GM12891 (cell line): ENCODE measurements at regions not wholly inside any gene's neighbourhood (a gene's known extent, or its start where the extent isn't known, plus 50 kb on each side); places are given as distances from the start of the nearest gene placed in this dataset.
A peak's percentile ranks its signal among the peaks of the same experiment; 100 is the strongest.

ENCODE experiments used
- DNase-seq: peaks from one replicate; pipeline ENCODE4 v3.0.0; 2011; ENCODE audit warnings: low spot score; ENCODE audit not compliant: insufficient read length
- FAIRE-seq: peaks from 2 replicates; lab custom pipeline; 2011; peaks lifted over from hg19 to GRCh38; lab: Jason Lieb, UNC
- PAX5 ChIP-seq: IDR thresholded peaks from 2 replicates; pipeline ENCODE4 v1.6.1; 2011; ENCODE audit warnings: low read length, moderate library complexity, mild to moderate bottlenecking; ENCODE audit not compliant: insufficient read depth, severe bottlenecking
- POLR2A ChIP-seq: IDR thresholded peaks from 2 replicates; pipeline ENCODE4 v1.6.1; 2011; ENCODE audit warnings: low read depth, low read length, control low read depth
- POLR2AphosphoS5 ChIP-seq: IDR thresholded peaks from 2 replicates; pipeline ENCODE4 v1.6.1; 2011; ENCODE audit warnings: low read depth, low read length, control low read depth
- POU2F2 ChIP-seq: IDR thresholded peaks from 2 replicates; pipeline ENCODE4 v1.6.1; 2011; ENCODE audit warnings: low read depth, mild to moderate bottlenecking, control low read depth, low read length, moderate library complexity
- SPI1 ChIP-seq: IDR thresholded peaks from 2 replicates; pipeline ENCODE4 v1.6.1; 2011; ENCODE audit warnings: low read depth, low read length, control low read depth
- TAF1 ChIP-seq: IDR thresholded peaks from 2 replicates; pipeline ENCODE4 v1.6.1; 2011; ENCODE audit warnings: low read depth, low read length, control low read depth

DNA sequence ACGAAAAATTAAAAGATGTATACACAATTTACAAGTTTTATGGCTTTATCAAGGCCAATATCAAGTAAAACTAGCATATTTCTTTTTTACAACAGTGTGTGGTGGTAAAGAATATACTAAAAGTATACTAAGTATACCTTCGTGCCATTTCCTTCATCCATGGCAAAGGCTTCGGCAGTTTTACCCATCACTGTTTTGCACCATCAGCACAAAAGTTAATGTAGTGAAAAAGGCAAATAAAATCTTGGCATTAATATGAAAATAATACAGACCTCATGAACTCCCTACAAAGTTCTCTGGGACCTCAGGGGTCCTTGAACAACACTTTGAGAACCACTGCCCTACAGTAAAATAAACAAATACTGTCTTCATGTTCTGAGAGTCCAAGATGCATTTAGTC lies 312.3 kb upstream of the NREP start:
- no peak for FAIRE-seq
- TF ChIP-seq POLR2A (no peak), SPI1 (no peak), PAX5 (no peak), POU2F2 (no peak), POLR2AphosphoS5 (no peak), TAF1 (no peak)
- DNase-seq: no peak

GRCh38 chr5:112068593-112068992 lies 311.6 kb upstream of the NREP start:
- FAIRE-seq (no peak), DNase-seq (no peak)
- TF ChIP-seq POLR2AphosphoS5 (no peak), TAF1 (no peak), PAX5 (no peak), SPI1 (no peak), POU2F2 (no peak), POLR2A (no peak)

GRCh38 chr5:112065781-112066180 lies 308.8 kb upstream of the NREP start:
- FAIRE-seq (no peak), DNase-seq (no peak)
- TF ChIP-seq SPI1 (no peak), PAX5 (no peak), TAF1 (no peak), POLR2A (no peak), POU2F2 (no peak), POLR2AphosphoS5 (no peak)

DNA sequence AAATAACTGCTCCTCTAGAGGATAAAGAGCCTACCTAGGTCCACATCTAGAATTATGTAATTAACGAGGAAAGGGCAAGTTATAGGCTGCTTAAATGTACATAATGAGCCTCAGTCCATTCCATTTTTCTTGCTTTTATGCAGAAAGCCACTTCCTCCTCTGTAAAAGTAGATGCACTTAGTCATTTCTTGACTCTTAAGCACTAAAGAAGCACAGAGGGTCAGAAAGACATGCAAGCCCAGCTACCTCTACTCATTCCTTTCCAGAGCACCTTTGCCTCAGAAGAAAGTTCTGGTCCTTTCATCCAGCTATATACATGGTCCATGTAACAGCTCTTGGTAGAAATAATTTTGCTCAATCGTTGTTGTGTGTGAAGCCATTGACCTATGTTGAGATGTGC lies 308.0 kb upstream of the NREP start:
- no peak for FAIRE-seq
- DNase-seq: no peak
- TF ChIP-seq SPI1 (peak; percentile 71), POLR2AphosphoS5 (no peak)

GRCh38 chr5:112064271-112064701 lies 307.3 kb upstream of the NREP start:
- TF ChIP-seq POLR2AphosphoS5 (no peak), POLR2A (no peak), PAX5 (no peak), TAF1 (no peak), POU2F2 (no peak), SPI1 (no peak)
- no peak for DNase-seq
- FAIRE-seq: no peak

GRCh38 chr5:112063856-112064255 lies 306.9 kb upstream of the NREP start:
- TF ChIP-seq SPI1: no peak
- no peak for TF ChIP-seq POLR2AphosphoS5
- TF ChIP-seq POU2F2: no peak
- no peak for FAIRE-seq
- no peak for DNase-seq

DNA sequence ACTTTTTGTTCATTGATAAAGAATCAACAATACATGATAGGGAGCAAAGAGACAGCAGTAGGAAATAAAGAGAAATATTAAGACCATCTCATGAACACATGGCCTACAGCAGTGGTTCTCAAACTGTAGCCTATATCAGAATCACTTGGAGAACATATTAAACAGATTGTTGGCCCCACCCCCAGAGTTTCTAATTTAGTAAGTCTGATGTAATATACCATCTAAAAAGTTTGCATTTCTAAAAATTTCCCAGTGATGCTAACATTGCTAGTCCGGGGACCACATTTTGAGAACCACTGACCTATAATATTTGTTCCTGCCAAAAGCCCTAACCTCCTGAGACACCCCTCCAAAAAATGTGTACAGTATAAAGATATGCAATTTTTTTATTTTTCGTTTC lies 306.2 kb upstream of the NREP start:
- TF ChIP-seq POU2F2: no peak
- no peak for TF ChIP-seq TAF1
- no peak for TF ChIP-seq PAX5
- no peak for TF ChIP-seq POLR2A
- TF ChIP-seq SPI1: no peak
- no peak for TF ChIP-seq POLR2AphosphoS5
- no peak for FAIRE-seq

DNA sequence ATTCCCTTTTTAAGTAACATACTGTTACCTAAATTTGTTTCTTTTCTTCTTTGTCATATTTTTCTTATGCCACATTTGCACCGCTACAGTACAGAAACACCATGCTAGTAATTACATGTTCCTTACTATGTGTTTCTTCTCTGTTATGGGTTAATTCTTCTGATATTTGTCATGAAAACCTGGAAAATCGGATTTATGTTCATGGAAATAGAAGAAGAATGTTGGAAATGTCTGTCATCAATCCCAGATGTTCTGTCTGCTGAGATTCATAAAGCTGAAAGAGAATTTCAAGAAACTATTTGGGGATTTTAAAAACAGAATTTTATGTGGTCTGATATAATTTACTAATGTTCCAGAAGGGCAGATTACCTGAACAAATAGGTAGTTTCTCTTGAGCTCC lies 305.2 kb upstream of the NREP start:
- FAIRE-seq (no peak), DNase-seq (no peak)
- TF ChIP-seq SPI1: no peak
- no peak for TF ChIP-seq PAX5
- TF ChIP-seq POLR2A: no peak
- TF ChIP-seq POLR2AphosphoS5: no peak
- TF ChIP-seq TAF1: no peak
- no peak for TF ChIP-seq POU2F2

More for the DNA sequence above, 306.2 kb upstream of the NREP start:
- no peak for DNase-seq

DNA sequence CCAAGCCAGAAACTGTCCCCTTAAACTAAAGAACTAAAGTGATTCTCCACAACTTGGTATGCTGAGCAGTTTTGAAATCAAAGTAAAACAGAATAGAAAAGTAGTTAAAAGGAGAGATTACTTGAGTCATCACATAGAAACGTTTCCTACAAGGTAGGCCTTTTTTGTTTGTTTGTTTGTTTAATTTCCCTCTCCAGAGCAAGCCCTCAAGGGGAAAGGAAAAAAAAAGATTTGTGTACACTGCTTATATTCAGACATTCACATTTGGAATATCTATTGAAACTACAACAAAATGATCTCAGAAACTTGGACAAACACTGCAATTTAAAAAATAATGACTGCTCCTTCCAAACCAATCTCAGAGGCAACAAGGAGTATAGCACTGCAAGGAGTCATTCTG lies 304.7 kb upstream of the NREP start:
- DNase-seq (no peak), FAIRE-seq (no peak)
- TF ChIP-seq POU2F2: no peak
- TF ChIP-seq TAF1: no peak
- TF ChIP-seq POLR2A: no peak

DNA sequence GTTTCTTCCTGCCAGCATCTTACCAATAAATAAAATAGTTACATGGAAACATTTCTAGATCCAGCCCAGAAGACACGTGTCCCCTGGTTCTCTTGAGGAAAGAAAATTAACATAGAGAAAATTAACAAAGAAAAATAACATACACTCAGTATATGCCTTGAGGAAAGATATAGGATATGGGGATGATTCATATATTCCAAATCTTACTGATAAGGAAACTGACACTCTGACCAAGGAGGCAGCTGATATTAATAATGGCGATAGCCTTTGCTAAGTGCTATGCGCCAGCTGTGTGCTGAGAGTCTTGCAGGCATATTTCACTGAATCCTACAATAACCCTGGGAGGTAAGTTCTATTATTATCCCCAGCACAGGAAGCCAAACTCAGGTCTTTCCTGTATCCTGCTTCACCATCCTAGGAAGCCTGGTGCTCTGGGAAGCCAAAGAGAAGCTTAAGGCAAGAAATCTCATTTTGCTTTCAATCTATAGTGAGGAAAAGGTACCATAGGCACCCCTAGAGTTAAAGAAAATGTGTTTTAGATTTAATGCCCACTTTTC lies 302.7 kb upstream of the NREP start:
- TF ChIP-seq POLR2AphosphoS5: no peak
- no peak for TF ChIP-seq POLR2A
- TF ChIP-seq TAF1: no peak
- TF ChIP-seq POU2F2: no peak
- TF ChIP-seq SPI1: no peak
- TF ChIP-seq PAX5: no peak
- FAIRE-seq: no peak

DNA sequence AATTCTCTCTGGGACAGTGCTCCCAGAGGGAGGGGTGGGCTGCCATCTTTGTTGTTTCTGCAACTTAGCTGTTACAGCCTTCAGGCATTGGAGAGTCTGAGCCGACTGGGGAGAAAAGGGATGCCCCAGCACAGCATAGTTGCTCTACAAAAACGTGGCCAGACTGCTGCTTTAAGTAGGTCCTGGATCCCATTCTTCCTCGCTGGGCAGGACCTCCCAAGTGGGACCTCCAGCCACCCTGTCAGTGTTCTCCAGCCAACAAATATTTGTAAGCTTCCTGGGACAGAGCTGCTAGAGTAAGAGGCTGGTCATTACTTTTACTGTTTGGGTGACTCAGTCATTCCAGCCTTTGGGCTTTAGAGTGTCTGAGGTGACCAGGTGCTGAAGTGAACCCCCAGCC lies 292.7 kb upstream of the NREP start:
- no peak for FAIRE-seq

More for the DNA sequence above, 302.7 kb upstream of the NREP start:
- DNase-seq: no peak

GRCh38 chr5:112036206-112036605 lies 279.2 kb upstream of the NREP start:
- no peak for FAIRE-seq
- no peak for DNase-seq
- TF ChIP-seq POLR2AphosphoS5 (no peak), TAF1 (no peak), PAX5 (no peak), SPI1 (no peak), POLR2A (no peak), POU2F2 (no peak)

More for the DNA sequence above, 292.7 kb upstream of the NREP start:
- no peak for DNase-seq
- TF ChIP-seq TAF1 (no peak), POLR2A (no peak), SPI1 (no peak), POLR2AphosphoS5 (no peak), POU2F2 (no peak), PAX5 (no peak)
